ENCODE measurements at regions not wholly inside any gene's neighbourhood (a gene's known extent, or its start where the extent isn't known, plus 50 kb on each side); places are given as distances from the start of the nearest gene placed in this dataset.

GRCh38 chr1:99457381-99458165 is 188.3 kb upstream of the PALMD start:
- no CpG with 5 or more reads among the region's 4 CpGs for WGBS (ENCODE audit: insufficient coverage)
- H3K79me2 ChIP-seq (ENCODE audit: insufficient read depth, low read length) = no peaks in the 10 kb centered on the region
- intact Hi-C loops (cut with micrococcal nuclease) = no loop called here
- no peak overlapping the region for H3K9ac ChIP-seq (ENCODE audit: insufficient read depth, low read length, poor library complexity, severe bottlenecking)
- no peak overlapping the region for H3K4me3 ChIP-seq (replicated peaks in 1 of 3; ENCODE audit: low read depth in 2 of 3, low read length in 3 of 3)
- no peak overlapping the region for H3K4me2 ChIP-seq (replicated peaks; ENCODE audit: extremely low read depth, low read length, poor library complexity, severe bottlenecking)
- H3K36me3 Mint-ChIP-seq = no peaks in the 10 kb centered on the region
- no peaks in the 10 kb centered on the region for H3K9me3 ChIP-seq (replicated peaks in 1 of 2; ENCODE audit: control insufficient read depth in 1 of 2, insufficient read depth in 1 of 2, low read length in 2 of 2)
- H3K4me3 Mint-ChIP-seq = no peak overlapping the region
- no peaks in the 10 kb centered on the region for H3K4me1 Mint-ChIP-seq
- no peaks in the 10 kb centered on the region for H3K36me3 ChIP-seq (replicated peaks in 1 of 2; ENCODE audit: control insufficient read depth in 1 of 2, insufficient read depth in 2 of 2, low read length in 2 of 2)
- peaks cover 0 to 4% (median 2%) of the 10 kb centered on the region in 3 donors for H3K27me3 Mint-ChIP-seq (ENCODE audit: low read depth in 3 of 3)
- no peak for DNase-seq
- H4K20me1 ChIP-seq (ENCODE audit: insufficient read depth, low read length) = no peaks in the 10 kb centered on the region
- no peak overlapping the region for H3K27ac Mint-ChIP-seq
- peaks cover 0 to 2% (median 0%) of the 10 kb centered on the region in 7 donors for H3K9me3 Mint-ChIP-seq
- H2AFZ ChIP-seq (ENCODE audit: insufficient read depth, low read depth, low read length, poor library complexity, severe bottlenecking) = no peak overlapping the region
- no peak overlapping the region for H3K27ac ChIP-seq (ENCODE audit: low read depth in 1 of 2, low read length in 2 of 2)
- no peaks in the 10 kb centered on the region for H3K27me3 ChIP-seq (ENCODE audit: control insufficient read depth in 2 of 2, insufficient read depth in 2 of 2, low read length in 2 of 2)
- no peak for TF ChIP-seq CTCF (IDR thresholded peaks at IDR 0.05)
- no peaks in the 10 kb centered on the region for H3K4me1 ChIP-seq (ENCODE audit: control insufficient read depth in 1 of 2, insufficient read depth in 2 of 2, low read length in 2 of 2)

- Histone ChIP-seq H3K4me2 (replicated peaks; ENCODE audit: extremely low read depth, low read length, poor library complexity, severe bottlenecking) (no peak overlapping the region), H3K27me3 (ENCODE audit: control insufficient read depth in 2 of 2, insufficient read depth in 2 of 2, low read length in 2 of 2) (no peaks in the 10 kb centered on the region), H3K27ac (ENCODE audit: low read depth in 1 of 2, low read length in 2 of 2) (no peak overlapping the region), H3K4me3 (replicated peaks in 1 of 3; ENCODE audit: low read depth in 2 of 3, low read length in 3 of 3) (no peak overlapping the region), H3K4me1 (ENCODE audit: control insufficient read depth in 1 of 2, insufficient read depth in 2 of 2, low read length in 2 of 2) (no peaks in the 10 kb centered on the region), H3K9ac (ENCODE audit: insufficient read depth, low read length, poor library complexity, severe bottlenecking) (no peak overlapping the region), H4K20me1 (ENCODE audit: insufficient read depth, low read length) (no peaks in the 10 kb centered on the region), H3K9me3 (replicated peaks in 1 of 2; ENCODE audit: control insufficient read depth in 1 of 2, insufficient read depth in 1 of 2, low read length in 2 of 2) (no peaks in the 10 kb centered on the region), H3K79me2 (ENCODE audit: insufficient read depth, low read length) (no peaks in the 10 kb centered on the region), H2AFZ (ENCODE audit: insufficient read depth, low read depth, low read length, poor library complexity, severe bottlenecking) (no peak overlapping the region), H3K36me3 (replicated peaks in 1 of 2; ENCODE audit: control insufficient read depth in 1 of 2, insufficient read depth in 2 of 2, low read length in 2 of 2) (no peaks in the 10 kb centered on the region)
- Mint-ChIP-seq H3K36me3 (no peaks in the 10 kb centered on the region), H3K4me1 (no peaks in the 10 kb centered on the region), H3K4me3 (no peak overlapping the region), H3K27ac (no peak overlapping the region), H3K9me3 (peaks cover 0 to 2% (median 0%) of the 10 kb centered on the region in 7 donors), H3K27me3 (ENCODE audit: low read depth in 3 of 3) (peaks cover 0 to 2% (median 2%) of the 10 kb centered on the region in 3 donors)
- intact Hi-C loops (cut with micrococcal nuclease) = no loop called here
- WGBS (ENCODE audit: insufficient coverage) = 93% methylated on average over 2 of the region's 2 CpGs
- no peak for TF ChIP-seq CTCF (IDR thresholded peaks at IDR 0.05)
- DNase-seq = no peak
Measured at GRCh38 chr1:99461499-99461898, 184.4 kb upstream of the PALMD start.

Measured in CD14-positive monocyte (primary cell).